ENCODE measurements at regions not wholly inside any gene's neighbourhood (a gene's known extent, or its start where the extent isn't known, plus 50 kb on each side); places are given as distances from the start of the nearest gene placed in this dataset.

DNA sequence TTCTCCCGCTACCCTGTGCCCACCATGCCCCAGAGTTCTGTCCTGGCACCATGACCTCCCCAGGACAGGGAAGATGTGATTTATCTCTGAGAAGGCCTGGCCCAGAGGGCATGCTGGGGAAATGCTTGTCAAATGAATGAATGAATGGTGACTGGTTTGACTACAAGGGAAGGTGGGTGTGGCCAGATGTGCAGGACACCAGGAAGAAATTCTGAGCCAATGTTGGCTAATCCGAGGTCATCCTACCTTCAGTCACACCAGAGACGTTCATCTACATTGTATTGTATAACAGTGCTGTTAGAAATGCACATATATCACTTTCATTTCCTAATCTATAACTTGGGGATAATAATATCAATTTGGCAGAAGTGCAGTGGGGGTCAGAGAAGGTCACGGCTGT is 138.4 kb downstream of the FAM43A start:
- TF ChIP-seq CTCF (IDR thresholded peaks at IDR 0.05; ENCODE audit: low read length) (no peak), EZH2phosphoT487 (IDR thresholded peaks at IDR 0.05; ENCODE audit: low read length) (no peak), EZH2 (optimal IDR thresholded peaks at IDR 0.05; ENCODE audit: low read depth, low read length) (no peak)

Data from MM.1S (cell line).